Activated CD4-positive, alpha-beta T cell treated with anti-CD3 and anti-CD28 coated beads for 1 hour (primary cell): ENCODE measurements at regions not wholly inside any gene's neighbourhood (a gene's known extent, or its start where the extent isn't known, plus 50 kb on each side); places are given as distances from the start of the nearest gene placed in this dataset.

Experiments
- DNase-seq: peaks from one replicate; pipeline ENCODE4 v3.0.0-alpha.2; 2020

DNA sequence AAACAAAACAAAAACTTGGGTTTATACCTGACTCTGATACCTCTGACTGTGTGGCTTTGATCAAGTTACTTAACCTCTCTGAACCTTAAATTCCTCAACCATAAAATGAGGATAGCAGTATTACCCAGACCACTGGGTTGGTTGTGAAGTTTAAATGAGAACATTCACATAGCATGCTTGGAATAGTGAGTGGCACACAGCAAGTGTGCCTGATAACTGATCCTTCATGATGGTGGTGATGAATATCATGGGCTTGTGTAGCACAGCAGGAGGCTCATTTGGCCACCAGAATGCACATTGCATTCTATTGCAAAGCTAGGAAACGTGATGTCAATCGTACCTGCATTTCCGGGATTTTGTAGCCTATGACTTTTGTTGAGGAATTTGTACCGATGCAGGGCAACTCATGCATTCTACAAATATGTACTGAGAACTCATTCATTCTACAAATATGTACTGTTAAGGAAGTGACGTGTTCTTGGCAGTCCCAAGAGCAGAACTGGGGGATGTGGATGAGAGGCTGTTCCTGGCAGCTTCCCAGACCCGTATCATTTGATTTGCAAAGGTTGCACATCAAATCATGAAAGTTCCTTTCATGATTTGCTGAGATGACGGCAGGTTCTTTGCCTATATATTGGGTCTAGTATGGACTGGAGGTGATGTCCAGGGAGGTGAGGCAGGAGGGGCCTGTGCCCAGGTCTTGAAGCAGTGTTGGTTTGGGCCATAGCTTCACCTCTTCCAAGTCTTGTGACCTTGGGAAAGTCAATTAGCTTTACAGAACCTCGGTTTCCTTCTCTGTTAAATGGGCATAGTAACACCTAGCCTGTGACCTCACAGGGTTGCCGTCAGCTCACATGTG lies 94.6 kb upstream of the SMNDC1 start:
- no peak for DNase-seq

DNA sequence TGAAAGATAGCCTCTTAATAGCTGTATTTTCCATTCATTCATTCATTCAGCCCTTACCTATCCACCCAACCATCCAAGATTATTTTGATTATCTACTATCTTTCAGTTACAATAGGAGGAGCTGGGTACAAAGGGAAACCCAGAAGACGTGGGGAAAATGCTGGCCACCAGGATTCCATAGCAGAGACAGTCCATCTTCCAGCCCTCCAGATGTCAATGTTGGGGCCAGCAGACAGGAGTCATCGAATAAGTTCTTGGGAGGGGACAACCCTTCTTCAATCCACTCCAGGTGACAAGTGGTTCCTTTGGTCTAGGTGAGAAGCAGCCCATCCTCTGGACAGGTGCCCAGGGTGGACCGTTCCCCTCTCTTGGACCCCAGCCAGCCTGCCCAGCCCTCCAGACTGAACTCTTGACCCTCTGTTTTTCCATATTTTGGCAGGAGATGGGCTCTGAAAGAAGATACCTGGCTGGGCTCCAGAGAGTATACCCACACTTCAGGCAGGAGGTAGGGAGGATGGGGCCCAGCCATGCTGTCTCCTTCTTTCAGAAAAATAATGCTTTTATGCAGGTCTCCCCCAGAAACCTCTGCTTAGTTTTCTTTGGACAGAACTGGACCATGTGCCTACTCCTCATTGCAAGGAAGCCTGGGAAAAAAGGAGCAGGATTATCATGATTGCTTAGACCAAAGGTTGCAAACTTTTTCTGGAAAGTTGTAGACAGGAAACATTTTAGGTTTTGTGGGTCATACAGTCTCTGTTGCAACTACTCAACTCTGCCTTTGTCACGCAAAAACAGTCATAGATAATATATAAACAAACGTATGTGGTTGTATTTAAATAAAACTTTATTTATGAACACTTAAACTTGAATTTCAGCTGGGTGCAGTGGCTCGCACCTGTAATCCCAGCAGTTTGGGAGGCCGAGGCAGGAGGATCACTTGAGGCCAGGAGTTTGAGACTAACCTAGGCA lies 95.5 kb upstream of the SMNDC1 start:
- DNase-seq: no peak

DNA sequence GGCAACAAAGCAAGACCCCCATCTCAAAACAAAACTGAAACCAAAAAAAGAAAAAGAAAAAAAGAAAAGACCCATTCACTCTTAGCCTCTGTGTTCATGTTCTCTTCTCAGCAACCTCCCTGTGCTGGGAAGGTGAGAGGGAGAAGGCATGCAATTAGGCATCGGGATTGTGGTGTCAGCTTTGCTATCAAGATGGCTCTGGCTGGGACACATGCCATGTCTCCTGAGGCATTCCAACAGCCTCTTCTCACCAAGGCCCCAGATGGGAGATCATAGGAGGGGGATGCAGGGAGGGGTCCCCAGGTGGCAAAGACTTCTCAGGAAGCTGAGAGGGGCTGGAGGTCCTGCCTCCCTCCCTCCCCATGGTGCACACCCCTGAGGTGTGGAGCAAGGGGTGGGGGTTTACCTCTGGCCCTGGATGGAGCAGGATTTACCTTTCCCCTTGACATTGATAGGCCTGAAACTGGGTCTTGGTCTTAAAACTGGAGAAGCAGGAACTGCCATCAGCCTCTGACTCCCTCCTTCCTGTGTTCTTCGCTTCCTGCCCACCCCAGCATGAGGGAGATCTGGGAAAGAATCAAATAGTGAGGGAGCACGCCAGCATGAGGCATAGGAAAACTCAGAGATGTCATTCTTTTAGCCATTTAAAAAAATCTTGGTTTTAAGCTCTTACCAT lies 96.2 kb upstream of the DUSP5 start:
- DNase-seq: no peak

DNA sequence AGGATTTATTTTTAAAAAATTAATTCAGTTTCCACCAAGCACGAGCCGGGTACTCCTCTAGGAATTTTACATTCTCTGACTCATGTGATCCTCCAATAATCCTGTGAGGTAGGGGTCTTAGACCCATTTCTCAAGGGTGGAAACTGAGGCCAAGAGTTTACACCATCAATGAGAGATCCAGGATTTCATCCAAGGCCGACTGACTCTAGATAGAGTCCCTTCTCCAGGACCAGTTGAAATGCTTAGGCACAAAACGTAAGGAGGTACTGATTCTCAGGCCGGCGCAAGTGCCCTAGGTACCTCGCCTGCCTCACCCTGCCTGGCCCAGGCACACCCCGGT lies 95.7 kb upstream of the DUSP5 start:
- DNase-seq: no peak

DNA sequence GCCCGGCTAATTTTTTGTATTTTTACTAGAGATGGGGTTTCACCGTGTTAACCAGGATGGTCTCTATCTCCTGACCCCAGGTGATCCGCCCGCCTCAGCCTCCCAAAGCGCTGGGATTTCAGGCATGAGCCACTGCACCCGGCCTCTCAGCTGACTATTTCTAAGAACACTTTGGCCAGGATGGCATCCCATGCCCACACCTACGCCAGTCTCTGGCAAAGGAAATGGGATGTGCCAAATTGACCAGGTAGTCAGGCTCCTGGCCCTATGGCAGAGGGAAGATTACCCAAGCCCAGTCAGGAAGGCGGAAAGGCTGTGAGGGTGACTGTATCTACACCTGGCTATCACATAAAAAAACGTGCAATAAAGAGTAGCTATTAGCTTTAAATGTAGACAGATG lies 94.1 kb upstream of the DUSP5 start:
- no peak for DNase-seq

DNA sequence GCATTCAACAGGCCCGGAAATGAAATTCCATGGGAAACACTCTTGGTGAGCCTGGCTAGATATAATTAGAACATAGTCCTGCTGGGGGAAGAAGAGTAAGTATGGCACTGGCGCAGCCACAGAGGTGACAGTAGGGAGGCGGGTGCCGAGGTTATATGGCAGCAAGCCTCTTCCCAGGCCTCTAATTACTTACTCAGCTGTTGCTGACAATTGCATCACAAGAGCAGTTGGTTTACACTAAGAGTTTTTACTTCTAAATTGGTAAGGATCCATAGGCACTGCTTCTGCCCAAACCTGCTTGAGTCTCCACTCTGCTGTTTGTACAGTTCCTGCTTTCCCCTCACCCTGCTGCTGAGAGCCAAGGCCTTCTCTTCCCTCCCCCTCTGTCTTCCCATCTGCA lies 93.3 kb upstream of the DUSP5 start:
- DNase-seq: no peak

DNA sequence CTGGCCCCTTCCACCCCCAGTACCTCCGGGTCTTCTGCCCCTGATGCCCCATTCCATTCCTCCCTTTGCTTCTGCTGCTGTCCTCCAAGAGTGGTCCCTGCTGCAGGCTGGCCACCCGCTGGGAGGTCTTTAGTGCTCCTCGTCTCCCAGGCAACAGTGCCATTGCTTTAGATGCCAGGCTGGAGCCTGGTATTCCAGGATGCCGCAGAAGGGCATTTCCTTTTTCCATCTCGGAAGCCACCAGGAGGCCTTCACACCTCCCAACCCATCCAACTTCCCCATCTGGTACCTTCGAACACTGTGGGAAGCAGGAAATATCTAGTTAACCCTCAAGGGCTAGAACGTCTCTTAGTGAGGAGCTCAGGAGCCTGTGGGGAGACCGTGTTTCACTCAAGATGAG lies 92.9 kb upstream of the DUSP5 start:
- no peak for DNase-seq

DNA sequence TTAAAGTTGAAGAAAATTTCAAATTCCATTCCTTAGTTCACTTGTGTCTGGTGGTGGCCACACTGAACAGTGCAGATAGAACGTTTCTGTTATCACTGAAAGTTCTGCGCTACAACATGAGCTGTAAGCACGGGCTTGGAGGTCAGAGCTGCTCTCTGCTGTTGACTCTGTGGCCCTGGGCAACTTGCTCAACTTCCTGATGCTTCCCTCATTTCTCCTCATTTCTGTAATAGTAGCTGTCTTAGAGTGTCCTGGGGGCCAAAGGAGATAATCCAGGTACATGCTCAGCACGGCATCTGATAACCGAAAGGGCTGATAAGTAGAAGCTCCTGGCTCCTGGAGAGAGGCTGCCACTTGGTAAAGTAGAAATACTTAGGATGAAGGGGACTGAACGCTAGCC lies 92.3 kb upstream of the DUSP5 start:
- no peak for DNase-seq

DNA sequence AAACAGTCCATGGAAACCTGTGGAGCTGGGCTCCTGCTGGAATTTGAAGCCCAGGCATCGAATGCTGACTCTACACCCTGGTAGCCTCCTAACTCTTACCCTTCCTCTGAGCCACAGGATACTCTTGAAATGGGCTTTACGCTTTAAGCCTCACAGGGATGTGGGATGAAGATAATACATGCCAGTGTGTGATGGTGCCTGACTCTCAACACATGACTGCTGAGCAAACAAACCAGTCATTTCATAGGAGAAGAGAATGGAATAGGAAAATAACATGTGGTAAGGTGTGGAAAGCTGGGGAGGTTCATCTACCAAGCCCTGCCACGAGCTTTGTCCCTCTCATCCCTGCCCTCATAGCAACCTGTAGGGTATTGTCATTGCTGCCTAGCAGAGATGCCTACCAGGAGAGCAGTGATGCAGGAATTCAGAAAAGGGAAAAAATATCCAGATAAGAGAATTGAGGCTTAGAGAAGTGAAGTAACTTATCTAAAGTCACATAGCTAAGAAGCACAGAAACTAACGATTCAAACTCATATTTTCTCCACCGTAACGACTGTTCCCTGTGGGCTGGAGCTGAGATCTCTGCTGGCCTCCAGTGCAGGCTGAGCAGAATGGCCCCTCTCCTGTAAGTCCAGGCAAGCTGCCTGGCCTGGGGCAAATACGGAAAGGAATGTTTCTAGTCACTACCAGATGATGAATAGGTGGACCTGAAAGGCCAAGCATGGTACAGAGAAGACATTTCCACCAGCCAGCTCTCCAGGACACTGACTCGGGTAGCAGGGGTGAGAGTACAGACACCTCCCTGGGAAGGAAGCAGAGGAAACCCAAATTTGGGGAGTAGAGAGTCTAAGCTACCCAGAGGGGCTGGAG lies 90.2 kb upstream of the DUSP5 start:
- DNase-seq: no peak

DNA sequence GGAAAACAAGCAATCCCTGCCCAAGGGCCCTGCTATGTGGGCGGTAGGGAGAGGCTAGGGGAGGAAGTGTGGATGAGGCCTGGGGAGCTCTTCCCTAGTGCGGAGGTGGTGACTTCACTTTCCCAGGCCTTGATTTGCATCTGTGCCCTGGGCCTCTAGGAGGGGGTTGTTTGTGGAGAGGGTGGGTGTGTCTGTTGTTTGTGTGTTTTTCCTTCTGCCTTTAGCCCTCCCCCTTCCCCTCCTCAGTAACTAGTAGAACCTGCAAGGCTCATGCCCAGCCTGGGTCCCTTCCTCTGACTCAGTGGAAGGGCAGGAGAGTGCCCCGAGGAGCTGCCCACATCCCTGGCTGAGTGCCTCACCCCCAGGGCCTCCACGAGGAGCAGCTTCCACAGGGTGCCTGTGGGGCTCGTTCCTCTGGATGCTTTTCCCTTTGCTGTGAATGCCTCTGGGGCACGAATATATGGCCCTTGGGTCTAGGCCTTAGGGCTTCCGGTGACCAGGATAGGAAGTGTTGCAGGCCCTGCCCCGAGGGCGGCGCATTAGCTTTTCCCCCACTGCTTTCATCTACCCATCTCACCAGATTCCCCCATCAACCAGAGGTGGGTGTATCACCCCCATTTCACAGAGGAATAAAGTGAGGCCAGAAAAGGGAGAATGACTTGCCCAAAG lies 89.4 kb upstream of the DUSP5 start:
- DNase-seq: no peak

DNA sequence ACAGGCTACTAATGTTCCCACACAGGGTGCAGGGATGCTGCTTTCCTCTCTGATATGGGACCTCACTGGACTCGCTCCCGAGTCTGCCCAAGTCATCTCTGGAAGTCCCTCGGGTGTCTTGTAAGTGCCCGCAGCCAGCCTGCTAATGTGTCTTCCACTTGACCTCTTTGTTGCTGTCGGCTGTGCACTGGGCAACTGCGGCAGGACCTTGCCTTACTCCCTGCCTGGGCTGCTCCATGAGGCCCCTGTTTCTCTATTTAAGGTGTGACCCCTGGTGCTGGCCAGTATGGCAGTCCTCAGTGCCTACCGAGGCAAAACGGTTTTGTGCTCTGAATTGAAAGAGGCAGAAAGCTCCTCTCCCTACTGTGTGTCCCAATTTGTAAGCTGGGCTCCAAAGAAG lies 88.8 kb upstream of the DUSP5 start:
- no peak for DNase-seq

DNA sequence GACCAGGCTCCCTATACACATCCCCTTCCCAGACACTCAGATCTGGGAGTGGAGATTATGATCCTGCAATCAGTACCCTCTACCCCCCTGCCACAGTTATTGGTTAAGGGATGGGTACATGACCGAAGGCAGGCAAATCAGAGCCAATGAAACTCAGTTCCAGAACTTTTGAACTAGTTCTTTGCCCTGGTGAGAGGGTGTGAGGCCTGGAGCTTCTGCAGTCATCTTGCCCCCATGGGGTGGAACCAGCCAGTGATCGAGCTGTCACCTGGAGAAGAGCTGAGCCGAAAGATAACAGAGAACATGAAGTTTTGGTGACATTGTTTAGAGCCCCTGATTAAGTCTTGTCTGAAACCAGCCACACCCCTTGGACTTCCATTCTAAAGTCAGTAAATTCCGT lies 88.2 kb upstream of the DUSP5 start:
- no peak for DNase-seq

DNA sequence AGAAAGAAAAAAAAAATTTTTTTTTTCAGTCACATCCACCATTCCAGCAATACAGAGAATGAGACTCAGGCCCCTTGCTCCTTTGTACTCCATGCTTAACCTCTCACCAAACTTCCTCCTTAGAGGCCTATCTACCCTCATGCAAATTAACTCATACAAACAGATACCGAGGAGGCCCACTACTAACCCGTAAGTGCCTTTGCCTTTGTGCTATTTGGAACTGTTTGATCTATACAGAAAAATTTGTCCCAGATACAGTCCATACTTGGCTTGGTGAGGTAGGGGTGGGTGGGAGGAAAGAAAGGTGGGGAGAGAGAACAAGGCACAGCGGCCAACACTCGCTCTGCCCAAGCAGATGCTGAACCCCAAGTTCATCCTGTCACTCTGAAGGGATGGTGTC lies 87.8 kb upstream of the DUSP5 start:
- DNase-seq: no peak

DNA sequence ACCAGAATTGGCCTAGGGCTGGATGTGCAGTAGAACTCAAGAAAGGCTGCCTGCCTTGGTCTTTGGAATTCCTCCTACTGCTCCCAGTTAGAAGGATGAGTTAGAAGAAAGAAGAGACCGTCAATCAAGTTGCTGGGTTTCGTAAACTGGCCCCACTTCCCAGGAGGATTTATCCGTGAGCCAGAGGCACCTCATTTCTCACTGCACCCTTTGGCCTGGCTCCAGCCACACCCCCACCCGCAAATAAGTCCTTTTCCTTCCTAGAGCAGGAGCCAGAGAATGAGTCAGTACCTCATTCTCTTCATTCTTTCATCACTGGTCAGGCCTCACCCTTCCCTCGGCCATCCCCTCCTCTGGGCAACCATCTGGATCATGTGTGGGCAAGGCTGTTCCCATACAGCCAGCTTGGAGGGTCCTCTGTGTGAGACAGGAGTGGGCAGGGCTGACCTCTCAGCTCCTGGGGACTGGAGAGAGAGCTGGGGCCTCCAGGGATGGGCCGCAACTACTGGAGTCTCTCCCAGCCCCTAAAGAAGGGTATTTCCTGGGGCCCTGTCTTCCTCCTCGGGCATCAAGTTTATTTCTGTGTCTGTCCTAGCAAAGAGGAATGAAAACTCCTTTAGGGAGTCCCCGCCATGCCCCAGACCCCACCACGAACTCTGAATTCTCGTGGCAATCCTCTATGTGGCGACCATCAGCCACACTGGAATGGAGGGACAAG lies 87.2 kb upstream of the DUSP5 start:
- DNase-seq: no peak

DNA sequence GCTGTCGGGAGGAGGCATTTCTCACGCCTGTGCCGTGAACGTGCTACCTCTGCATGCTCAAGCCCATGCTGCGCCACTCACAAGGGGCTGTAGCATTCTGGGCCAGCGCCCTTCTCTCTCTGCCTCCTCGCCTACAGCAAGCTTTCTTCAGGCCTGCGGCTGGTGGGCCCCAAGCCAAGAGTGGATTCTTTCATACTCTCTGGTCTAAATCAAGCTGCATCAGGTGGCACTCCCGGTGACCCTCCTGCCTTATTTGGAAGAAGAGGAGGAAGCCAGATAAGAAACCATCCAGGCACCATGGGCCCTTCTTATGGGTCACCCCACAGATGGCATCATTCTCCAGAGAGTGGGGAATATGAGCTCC lies 86.7 kb upstream of the DUSP5 start:
- DNase-seq: no peak

DNA sequence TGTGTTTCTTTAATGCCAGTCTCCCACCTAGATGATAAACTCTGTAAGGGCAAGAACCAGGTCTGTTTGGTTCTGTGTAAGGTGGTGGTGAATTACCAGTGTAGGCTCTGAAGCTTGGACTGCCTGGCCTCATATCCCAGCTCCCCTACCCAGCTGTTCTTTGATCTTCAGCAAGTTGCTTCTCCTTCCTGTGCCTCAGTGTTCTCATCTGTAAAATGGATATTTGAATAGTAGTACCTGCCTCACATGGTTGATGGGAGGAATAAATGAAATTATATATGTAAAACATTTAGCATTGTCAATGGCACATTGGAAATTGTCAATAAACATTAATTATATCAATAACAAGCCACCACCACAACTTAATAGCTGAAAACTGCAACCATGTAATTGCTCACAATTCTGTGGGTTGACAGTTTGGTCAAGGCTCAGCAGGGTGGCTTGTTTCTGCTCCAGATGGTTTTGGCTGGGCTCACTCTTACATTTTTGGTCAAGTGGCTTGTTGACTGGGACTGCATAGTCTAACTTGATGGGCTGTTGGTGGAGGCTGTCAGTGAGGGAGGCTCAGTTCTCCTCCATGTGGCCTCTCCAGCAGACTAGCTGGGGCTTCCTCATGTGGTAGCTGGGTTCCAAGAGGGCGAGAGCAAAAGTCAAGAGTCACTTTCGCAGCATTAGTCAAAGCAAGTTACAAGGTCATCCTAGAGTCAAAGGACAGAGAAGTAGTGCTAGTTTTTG lies 84.5 kb upstream of the DUSP5 start:
- DNase-seq: no peak

DNA sequence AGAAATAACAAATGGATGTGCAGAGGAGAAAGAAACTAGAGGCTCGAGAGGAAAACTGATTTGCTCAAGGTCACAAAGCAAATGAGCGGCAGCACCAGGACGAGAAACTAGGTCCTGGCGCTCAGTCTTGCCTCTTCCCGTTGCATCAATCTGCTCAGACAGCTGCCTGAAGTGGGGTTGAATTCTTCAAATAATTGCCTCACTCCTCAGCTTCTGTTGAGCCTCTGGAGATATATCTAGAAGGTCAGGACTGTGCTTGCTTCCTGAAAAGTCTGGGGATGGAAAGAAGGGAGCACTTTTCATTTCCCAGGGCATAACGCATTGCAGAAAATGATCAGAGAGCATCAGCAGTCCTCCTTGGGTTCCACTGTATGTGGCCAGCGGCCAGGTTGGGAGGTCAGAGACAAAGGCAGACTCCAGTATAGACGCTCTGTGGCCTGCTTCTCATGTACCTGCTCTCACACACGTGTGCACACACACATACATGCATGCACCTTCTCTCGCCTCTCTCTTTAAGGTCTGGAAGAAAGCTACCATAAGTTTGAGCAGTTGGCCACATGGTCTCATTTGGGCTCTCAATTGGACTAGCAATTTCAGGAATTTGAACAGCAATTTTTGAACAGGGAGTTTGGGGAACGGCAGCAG lies 83.7 kb upstream of the DUSP5 start:
- no peak for DNase-seq

DNA sequence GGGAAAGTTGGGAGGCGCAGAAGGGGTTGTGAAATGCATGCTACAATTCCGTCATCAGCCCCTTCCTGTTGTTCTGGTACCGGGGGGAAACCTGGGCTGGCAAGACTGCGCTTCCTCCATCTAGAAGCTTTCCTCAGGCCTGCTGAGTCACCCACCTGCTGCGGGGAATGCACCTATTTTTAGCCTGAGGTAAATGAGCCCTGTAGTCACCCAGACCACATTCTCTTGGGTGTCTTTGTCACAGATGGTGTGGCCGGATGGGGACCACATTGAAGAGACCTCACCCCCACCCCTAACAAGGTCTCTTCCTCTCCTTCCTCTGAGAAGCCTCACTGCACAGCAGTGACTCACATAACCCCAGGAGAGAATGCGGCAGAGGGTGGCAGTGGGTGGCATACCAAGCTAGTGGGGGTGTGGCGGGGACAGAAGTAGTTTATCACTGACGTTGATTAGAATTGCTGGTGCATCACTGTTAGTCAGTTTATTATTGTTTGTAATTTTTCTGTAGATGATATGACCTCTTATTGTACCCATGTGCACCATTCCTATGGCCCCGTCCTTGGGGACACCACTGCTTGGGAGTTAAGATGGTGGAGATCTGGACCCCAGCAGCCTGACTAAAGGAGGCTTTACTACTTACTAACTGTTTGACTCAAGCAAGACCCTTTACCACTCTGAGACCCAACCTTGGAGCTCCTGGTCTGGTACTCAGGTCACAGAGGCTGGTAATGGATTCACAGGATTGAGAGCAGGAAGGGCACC lies 83.0 kb upstream of the DUSP5 start:
- DNase-seq: peak; percentile 83

DNA sequence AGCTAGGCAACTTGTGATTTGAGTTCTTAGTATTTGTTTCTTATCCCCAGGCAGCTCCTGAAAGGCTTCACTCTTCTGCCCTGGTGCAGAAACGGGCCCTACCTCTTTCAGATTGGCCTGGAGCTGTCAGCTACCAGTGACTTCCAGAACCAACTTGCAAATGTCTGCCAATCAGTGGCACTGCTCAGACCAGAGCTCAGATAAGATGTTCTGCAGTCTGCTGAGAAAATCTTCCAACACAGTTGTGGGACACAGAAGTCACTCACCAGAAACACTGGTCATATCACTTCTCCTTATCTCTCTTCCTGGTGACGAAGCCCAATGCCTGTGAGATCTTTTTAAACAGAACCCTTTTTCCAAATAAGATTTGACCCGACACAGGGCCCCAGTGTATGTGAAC lies 81.9 kb upstream of the DUSP5 start:
- DNase-seq: no peak
